ENCODE measurements at regions not wholly inside any gene's neighbourhood (a gene's known extent, or its start where the extent isn't known, plus 50 kb on each side); places are given as distances from the start of the nearest gene placed in this dataset. TPM values are rescaled to one million over a fixed set of nuclear protein-coding genes. Genes with fewer than 3 reads are reported as not detected.

Small RNAs in the stretch of these regions (small RNA-seq; reads per million reads assigned to genes)
- gene RF00096 (not detected), gene RN7SKP251 (not detected), gene VWA8P1 (not detected)

Measured in fibroblast of the aortic adventitia (primary cell).